ENCODE measurements at regions not wholly inside any gene's neighbourhood (a gene's known extent, or its start where the extent isn't known, plus 50 kb on each side); places are given as distances from the start of the nearest gene placed in this dataset.

GRCh38 chr2:6526093-6526824 lies 339.4 kb downstream of the CMPK2 start:
- FAIRE-seq (no peak), DNase-seq (ENCODE audit: low spot score in 2 of 2) (no peak)

GRCh38 chr2:6531304-6531703 lies 334.4 kb downstream of the CMPK2 start:
- DNase-seq (ENCODE audit: low spot score in 2 of 2): no peak
- no peak for FAIRE-seq

- DNase-seq (ENCODE audit: low spot score in 2 of 2) (no peak), FAIRE-seq (no peak)
These were observed 330.1 kb downstream of the CMPK2 start for GRCh38 chr2:6535572-6535971.

DNA sequence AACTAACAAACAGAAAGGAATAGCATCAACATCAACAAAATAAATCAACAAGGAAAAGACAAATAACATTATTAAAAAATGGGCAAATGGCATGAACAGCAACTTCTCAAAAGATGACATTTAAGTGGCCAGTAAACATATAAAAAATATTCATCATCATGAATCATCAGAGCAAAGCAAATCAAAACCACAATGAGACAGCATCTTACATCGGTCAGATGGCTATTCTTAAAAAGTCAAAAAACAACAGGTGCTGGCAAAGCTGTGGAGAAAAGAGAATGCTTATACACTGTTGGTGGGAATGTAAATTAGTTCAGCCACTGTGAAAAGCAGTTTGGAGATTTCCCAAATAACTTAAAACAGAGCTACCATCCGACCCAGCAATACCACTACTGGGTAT lies 327.1 kb downstream of the CMPK2 start:
- DNase-seq (ENCODE audit: low spot score in 2 of 2) (no peak), FAIRE-seq (no peak)

GRCh38 chr2:6545336-6545735 lies 320.4 kb downstream of the CMPK2 start:
- no peak for DNase-seq (ENCODE audit: low spot score in 2 of 2)
- no peak for FAIRE-seq

- no peak for FAIRE-seq
These were observed 319.9 kb downstream of the CMPK2 start for GRCh38 chr2:6545795-6546194.

DNA sequence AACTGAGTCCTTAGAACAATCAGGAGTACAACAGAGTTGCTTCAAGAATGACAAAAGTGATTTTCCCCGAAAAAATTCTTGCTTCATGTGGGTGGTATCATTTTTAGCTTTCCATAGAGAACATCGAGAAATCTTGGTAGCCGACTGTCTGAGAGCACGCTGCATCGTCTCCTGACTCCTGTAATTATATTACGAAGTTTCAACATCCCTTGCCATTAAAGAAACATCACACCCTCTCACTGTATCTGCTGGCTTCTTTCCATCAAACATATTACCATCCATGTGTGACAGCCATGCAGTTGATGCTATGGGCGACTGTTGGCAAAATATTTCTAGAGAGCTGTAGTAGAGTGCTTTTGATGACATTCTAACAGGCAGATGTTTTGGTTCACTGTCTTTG lies 311.2 kb downstream of the CMPK2 start:
- DNase-seq (ENCODE audit: low spot score in 2 of 2): peak in 1 of 2 donors; percentile 7
- no peak for FAIRE-seq

More at GRCh38 chr2:6545795-6546194, 319.9 kb downstream of the CMPK2 start:
- DNase-seq (ENCODE audit: low spot score in 2 of 2): no peak

DNA sequence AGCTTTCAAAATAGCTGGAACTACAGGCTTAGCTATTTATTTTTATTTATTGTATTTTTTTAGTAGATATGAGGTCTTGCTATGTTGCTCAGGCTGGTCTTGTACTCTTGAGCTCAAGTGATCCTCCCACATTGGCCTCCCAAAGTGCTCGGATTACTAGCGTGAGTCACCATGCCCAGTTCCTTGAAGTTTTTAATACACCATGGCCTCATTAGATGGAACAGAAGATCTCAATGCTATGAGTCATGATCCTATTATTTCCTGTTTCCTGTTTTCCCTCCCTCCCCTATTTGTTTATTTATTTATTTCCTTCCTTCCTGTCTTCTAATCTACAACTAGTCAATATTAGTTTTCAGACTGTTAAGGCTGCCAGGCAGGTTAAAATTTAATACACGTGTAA lies 309.0 kb downstream of the CMPK2 start:
- DNase-seq (ENCODE audit: low spot score in 2 of 2) (no peak), FAIRE-seq (no peak)

DNA sequence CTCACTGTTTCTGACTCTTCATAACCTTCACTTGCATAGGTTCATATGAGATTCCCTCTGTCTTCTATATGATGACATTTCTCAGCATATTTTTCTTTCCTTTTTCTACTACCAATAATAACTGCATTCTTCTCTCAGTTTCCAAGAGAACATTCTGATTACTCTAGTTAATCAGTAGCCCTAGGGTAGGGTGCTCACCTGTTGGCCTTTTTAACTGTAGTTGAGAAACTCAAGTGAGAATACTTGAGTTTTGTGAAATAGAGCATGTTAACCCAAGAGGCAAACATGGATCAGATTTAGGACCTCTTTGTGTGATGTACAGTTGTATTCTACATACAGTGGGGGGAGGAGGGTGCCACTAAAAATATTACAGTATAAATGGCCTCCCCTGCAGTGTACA lies 308.0 kb downstream of the CMPK2 start:
- FAIRE-seq: no peak
- DNase-seq (ENCODE audit: low spot score in 2 of 2): no peak

DNA sequence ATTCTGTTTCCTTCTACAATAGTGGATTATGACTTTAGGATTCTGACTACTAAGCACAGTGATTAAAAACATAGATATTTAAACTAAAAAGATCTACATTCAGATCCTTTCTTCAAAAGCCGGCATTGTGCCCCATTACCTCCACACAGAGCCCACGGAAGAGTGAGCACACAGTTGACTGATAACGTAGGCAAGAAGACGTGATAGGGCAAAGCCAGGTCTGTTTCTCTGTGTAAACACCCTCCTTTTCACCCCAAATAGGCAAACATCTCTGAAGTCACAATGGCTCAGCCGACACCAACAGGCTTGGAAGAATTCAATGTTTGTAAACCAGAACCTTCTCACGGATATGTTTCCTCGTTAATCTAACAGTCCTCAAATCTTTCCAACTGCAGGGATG lies 302.9 kb downstream of the CMPK2 start:
- DNase-seq (ENCODE audit: low spot score in 2 of 2) (no peak), FAIRE-seq (no peak)

DNA sequence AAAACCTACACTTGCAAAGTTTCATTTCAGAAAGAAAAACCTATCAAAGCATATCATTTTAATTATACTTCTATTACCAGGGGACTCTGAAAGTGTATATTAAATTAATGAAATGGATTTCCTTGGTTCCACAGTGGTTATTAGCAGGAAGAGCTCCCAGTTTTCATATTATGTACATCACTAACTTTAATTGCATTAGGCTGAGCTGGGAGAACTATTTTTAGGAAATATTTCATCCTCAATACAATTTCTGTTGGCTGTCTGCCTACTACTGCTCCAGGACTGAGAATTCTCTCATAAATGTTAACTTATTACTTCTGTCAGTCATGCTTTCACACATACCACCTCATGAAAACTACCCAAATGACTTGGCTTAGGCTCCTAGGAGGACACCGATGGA lies 301.4 kb downstream of the CMPK2 start:
- FAIRE-seq (no peak), DNase-seq (ENCODE audit: low spot score in 2 of 2) (no peak)

GRCh38 chr2:6574121-6574520 lies 291.6 kb downstream of the CMPK2 start:
- FAIRE-seq: no peak
- DNase-seq (ENCODE audit: low spot score in 2 of 2): no peak

DNA sequence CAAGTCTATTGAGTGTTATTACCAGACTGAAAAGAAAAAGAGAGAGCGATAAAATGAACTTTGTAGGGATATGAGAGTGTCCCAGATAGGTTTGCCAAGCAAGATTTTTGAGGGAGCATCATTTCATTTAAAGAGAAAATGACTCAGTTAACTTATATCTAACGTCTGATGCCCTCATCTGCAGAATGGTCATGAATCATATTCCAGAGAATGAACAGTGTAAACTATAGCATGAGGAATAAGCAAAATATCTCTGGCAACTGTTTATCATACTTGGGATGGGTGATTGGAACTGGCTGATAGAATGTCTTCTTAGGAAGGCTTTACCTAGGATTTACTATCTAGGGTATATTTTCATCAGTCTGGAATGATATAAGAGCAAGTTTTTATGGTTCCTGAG lies 289.4 kb downstream of the CMPK2 start:
- DNase-seq (ENCODE audit: low spot score in 2 of 2) (no peak), FAIRE-seq (no peak)

- FAIRE-seq: no peak
These were observed 287.7 kb downstream of the CMPK2 start for GRCh38 chr2:6577960-6578359.

GRCh38 chr2:6578416-6578815 lies 287.3 kb downstream of the CMPK2 start:
- DNase-seq (ENCODE audit: low spot score in 2 of 2): no peak
- no peak for FAIRE-seq

More at GRCh38 chr2:6577960-6578359, 287.7 kb downstream of the CMPK2 start:
- no peak for DNase-seq (ENCODE audit: low spot score in 2 of 2)

DNA sequence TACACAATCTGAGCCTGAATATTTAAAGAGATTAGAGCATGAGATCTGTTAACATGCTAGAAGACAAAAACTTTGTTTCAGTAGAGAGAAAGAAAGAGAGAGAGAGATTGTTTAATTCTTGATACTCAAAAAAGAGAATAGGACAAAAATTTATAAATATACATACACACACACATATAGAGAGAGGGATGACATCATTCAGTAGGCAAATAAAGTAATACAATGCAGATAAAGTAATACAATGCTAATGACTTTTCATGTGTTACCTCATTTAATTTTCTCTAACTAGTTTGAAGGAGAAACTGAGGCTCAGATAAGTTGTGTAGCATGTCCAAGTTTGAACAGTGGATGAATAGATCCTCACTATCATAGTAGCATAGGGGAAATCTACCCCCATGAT lies 286.4 kb downstream of the CMPK2 start:
- no peak for FAIRE-seq
- no peak for DNase-seq (ENCODE audit: low spot score in 2 of 2)

GRCh38 chr2:6580982-6581381 lies 284.7 kb downstream of the CMPK2 start:
- DNase-seq (ENCODE audit: low spot score in 2 of 2) (no peak), FAIRE-seq (no peak)

- no peak for DNase-seq (ENCODE audit: low spot score in 2 of 2)
- FAIRE-seq: no peak
These were observed 276.6 kb downstream of the CMPK2 start for GRCh38 chr2:6589150-6589549.

GRCh38 chr2:6590442-6590841 lies 275.3 kb downstream of the CMPK2 start:
- DNase-seq (ENCODE audit: low spot score in 2 of 2): no peak

DNA sequence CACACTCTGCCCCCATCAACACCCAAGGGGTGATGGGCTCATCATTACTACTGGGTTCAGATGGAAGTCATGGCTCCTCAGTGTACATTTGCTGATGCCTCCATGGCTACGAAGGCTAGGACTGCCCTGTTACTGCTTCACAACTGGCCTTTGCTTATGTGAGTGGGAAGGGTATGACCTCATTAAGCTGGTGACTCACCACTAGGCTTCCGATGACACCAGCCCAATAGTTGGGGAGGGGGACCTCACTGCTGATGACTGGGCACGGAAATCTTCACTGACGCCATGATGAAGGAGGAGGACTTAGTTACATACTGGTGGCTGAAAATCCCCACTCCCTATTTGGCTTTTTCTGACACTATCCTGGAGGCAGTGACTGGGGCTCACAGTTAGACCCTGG lies 263.2 kb downstream of the CMPK2 start:
- DNase-seq (ENCODE audit: low spot score in 2 of 2): no peak
- no peak for FAIRE-seq

More at GRCh38 chr2:6590442-6590841, 275.3 kb downstream of the CMPK2 start:
- FAIRE-seq: no peak

GRCh38 chr2:6605836-6606505 lies 259.7 kb downstream of the CMPK2 start:
- DNase-seq (ENCODE audit: low spot score in 2 of 2) (no peak), FAIRE-seq (no peak)

DNA sequence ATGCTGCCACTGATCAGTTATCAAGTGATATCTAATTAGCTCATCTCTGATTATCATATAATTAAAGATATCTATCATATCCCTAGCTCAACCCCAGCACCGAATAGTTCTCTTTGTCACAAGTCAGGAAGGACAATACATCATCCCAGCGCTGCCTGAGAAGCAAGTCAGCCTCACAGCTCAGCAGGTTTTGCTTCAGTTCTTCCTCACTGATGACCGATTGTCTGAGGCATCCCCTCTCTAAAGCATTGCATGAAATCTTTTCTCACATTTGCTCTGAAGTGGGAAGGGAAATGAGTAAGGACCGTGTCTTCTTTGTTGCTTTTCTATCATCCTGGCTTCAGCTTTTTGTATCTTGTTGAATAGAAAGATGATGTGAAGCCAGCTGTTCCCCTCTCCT lies 247.9 kb downstream of the CMPK2 start:
- no peak for FAIRE-seq
- no peak for DNase-seq (ENCODE audit: low spot score in 2 of 2)
